GM18861 (cell line): ENCODE measurements at regions not wholly inside any gene's neighbourhood (a gene's known extent, or its start where the extent isn't known, plus 50 kb on each side); places are given as distances from the start of the nearest gene placed in this dataset.

ENCODE experiments used
- ATAC-seq: cut with Tn5 transposase; IDR thresholded peaks from one replicate; pipeline ENCODE4 v1.9.1; 2021; ENCODE audit not compliant: unreplicated experiment

DNA sequence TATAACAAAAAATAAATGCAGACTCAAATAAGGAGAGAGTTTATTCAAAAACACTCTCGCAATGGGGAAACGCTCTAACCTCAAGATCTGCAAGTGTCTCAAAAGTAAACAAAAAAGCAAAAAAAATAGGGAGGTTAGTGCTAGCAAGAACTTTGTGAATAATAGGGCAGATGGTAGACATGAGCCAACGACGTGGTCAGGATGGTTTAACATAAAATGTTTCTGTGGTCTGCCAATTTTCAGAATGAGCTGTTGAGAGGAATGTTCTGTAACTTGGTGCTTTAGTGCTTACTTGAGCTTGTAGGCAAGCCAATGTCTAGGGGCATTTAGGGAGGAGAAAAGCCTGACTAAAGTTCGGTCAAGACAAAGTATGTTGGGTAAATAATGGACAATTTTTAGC is 1813.9 kb upstream of the CDH6 start:
- no peak for ATAC-seq

GRCh38 chr5:29378104-29378503 is 1815.4 kb upstream of the CDH6 start:
- ATAC-seq = no peak

- ATAC-seq = no peak
These were observed 1823.2 kb upstream of the CDH6 start for GRCh38 chr5:29370248-29370647.

- ATAC-seq = no peak
These were observed 1826.2 kb upstream of the CDH6 start for GRCh38 chr5:29367176-29367833.

- no peak for ATAC-seq
These were observed 1842.3 kb upstream of the CDH6 start for GRCh38 chr5:29351170-29351569.

DNA sequence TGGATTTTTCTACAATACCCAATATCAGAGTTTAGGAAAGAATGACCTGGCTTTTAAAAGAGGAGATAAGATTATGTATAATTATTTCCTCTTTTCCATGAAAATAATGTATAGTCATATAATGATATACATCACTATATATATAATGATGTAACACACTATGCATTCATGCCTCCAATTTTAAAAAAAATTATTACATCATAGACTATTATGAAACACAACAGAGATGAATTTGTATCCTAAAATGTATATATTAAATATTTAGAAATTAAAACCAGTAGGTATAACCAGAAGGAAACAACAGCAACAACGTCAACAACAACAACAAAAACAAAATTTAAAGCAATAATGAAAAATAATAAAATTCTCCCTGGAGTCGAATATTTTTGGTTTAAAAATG is 1856.5 kb upstream of the CDH6 start:
- ATAC-seq = no peak

- ATAC-seq = no peak
These were observed 1871.9 kb upstream of the CDH6 start for GRCh38 chr5:29321591-29321990.

GRCh38 chr5:29309359-29309758 is 1884.1 kb upstream of the CDH6 start:
- ATAC-seq = no peak

GRCh38 chr5:29307478-29307877 is 1886.0 kb upstream of the CDH6 start:
- no peak for ATAC-seq

DNA sequence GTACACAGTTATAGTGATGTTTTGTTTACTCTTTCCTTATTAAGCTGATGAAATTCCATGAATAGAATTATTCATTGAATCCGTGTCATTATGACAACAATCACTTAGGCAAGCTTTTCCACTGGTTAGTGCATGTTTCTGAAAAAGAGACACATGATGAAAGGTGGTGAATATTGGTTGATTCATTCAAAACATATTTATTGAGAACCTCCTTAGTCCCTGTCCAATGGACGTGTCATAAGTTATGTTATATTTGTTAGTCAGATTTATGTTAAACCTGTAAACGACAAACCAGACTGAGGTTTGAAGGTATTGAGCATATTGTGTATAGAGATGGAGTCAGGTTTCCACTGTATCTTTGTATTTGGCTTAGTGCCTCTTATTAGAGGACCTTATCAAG is 1888.9 kb upstream of the CDH6 start:
- ATAC-seq = no peak

DNA sequence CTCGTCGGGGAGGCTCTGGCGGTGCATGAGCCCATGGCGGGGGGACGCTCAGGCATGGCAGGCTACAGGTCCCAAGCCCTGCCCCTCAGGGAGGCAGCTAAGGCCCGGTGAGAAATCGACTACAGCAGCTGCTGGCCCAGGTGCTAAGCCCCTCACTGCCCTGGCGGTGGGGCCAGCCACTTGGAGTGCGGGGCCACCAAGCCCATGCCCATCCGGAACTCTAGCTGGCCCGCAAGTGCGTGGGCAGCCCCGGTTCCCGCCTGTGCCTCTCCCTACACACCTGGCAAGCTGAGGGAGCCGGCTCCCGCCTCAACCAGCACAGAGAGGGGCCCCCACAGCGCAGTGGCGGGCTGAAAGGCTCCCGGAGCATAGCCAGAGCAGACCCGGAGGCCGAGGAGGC is 1896.9 kb upstream of the CDH6 start:
- ATAC-seq = no peak

GRCh38 chr5:29277642-29278041 is 1915.8 kb upstream of the CDH6 start:
- no peak for ATAC-seq

GRCh38 chr5:29276371-29276770 is 1917.1 kb upstream of the CDH6 start:
- ATAC-seq = no peak

GRCh38 chr5:29263915-29264351 is 1929.6 kb upstream of the CDH6 start:
- ATAC-seq = no peak

GRCh38 chr5:29262339-29263123 is 1931.0 kb upstream of the CDH6 start:
- no peak for ATAC-seq

GRCh38 chr5:29261213-29261612 is 1932.3 kb upstream of the CDH6 start:
- no peak for ATAC-seq

DNA sequence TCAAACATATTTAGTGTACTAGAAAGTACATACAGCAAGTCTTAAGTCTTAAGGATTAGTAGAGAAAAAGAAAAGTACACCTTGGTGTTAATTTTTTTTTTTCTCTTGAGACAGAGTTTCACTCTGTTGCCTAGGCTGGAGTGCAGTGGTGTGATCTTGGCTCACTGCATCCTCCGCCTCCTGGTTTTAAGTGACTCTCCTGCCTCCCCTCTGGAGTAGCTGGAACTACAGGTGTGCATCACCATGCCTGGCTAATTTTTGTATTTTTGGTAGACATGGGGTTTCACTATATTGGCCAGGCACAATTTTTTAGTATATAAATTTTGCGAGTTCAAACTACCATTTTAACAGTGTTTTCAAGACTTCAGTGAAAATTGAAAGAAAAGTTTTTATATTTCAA is 1941.1 kb upstream of the CDH6 start:
- no peak for ATAC-seq

- no peak for ATAC-seq
These were observed 1946.0 kb upstream of the CDH6 start for GRCh38 chr5:29247346-29248028.

GRCh38 chr5:29240379-29240778 is 1953.1 kb upstream of the CDH6 start:
- ATAC-seq = no peak

DNA sequence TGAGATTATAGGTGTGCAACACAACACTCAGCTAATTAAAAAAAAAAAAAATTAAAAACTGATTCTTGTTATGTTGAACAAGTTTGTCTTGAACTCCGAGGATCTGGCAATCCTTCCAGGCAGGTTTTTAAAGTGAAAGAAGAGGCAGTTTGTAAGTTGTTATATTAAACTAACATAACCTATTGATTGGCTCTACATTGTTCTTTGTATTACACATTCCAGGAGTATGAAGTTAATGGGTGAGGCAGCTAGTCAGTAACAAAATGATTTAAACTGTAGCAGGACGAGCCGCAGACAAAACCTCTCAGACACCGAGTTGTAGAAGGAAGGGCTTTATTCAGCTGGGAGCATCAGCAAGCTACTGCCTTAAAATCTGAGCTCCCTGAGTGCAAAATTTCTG is 1953.9 kb upstream of the CDH6 start:
- ATAC-seq = no peak

GRCh38 chr5:29238115-29238514 is 1955.4 kb upstream of the CDH6 start:
- ATAC-seq = no peak

DNA sequence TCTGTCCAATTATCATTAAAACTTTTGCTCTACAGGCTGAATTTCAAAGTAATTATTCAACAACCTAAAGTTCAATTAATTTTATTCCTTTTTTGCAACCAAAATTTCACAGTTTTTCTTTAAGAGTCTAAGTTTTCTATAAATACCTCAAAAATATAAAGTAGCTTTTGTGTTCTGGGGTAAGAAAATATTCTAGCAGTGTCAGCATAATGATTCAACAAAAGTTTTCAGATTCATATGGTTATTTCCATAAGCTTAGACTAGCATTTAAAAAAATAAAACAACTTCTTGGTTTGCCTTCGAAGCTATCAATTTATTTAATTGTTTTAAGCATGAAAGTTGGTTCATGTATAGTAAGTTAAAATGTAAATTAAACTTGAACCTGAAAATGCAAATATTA is 1962.3 kb upstream of the CDH6 start:
- ATAC-seq = no peak
